ENCODE measurements at regions not wholly inside any gene's neighbourhood (a gene's known extent, or its start where the extent isn't known, plus 50 kb on each side); places are given as distances from the start of the nearest gene placed in this dataset.
A peak's percentile ranks its signal among the peaks of the same experiment; 100 is the strongest.

- H3K4me3 ChIP-seq (ENCODE audit: insufficient read depth in 1 of 2, low read depth in 1 of 2, low read length in 2 of 2): no peak overlapping the region
- no peak overlapping the region for H4K91ac ChIP-seq (ENCODE audit: low read length)
- H3K9me3 ChIP-seq (ENCODE audit: control insufficient read depth, low read length): no peaks in the 10 kb centered on the region
- no peaks in the 10 kb centered on the region for H3K36me3 ChIP-seq (ENCODE audit: control insufficient read depth in 1 of 2, insufficient read depth in 2 of 2, low read depth in 1 of 2, low read length in 2 of 2)
- no peak for DNase-seq
- no peak overlapping the region for H2BK5ac ChIP-seq (ENCODE audit: low read depth, low read length, poor library complexity, severe bottlenecking)
- no peak overlapping the region for H3K9ac ChIP-seq (ENCODE audit: low read length)
- no peak overlapping the region for H2BK120ac ChIP-seq (ENCODE audit: low read depth, low read length)
- H3K4me2 ChIP-seq (ENCODE audit: low read length, poor library complexity, severe bottlenecking): no peak overlapping the region
- H3K14ac ChIP-seq (ENCODE audit: low read length in 2 of 2): no peak overlapping the region
- H3K23ac ChIP-seq (ENCODE audit: low read length in 2 of 2): no peak overlapping the region
- H3K27me3 ChIP-seq (ENCODE audit: control insufficient read depth in 1 of 2, insufficient read depth in 1 of 2, low read length in 2 of 2): no peaks in the 10 kb centered on the region
- no peak overlapping the region for H3K18ac ChIP-seq (ENCODE audit: low read depth in 1 of 2, low read length in 2 of 2)
- peaks cover 2% of the 10 kb centered on the region for H3K4me1 ChIP-seq (ENCODE audit: control insufficient read depth, insufficient read depth, low read depth, low read length)
- no peak overlapping the region for H2BK15ac ChIP-seq (ENCODE audit: low read depth, poor library complexity, severe bottlenecking)
- H2AFZ ChIP-seq (ENCODE audit: low read depth, low read length): no peak overlapping the region
- no peaks in the 10 kb centered on the region for H3K79me1 ChIP-seq (replicated peaks; ENCODE audit: low read length, poor library complexity, severe bottlenecking)
- H2AK5ac ChIP-seq (ENCODE audit: low read length, severe bottlenecking): no peak overlapping the region
- no peak overlapping the region for H3K27ac ChIP-seq (ENCODE audit: low read length, poor library complexity, severe bottlenecking)
- H2BK12ac ChIP-seq (ENCODE audit: low read length in 2 of 2): no peak overlapping the region
- no peak overlapping the region for H4K8ac ChIP-seq (ENCODE audit: low read length)
- H3K4ac ChIP-seq (ENCODE audit: low read depth in 1 of 2, low read length in 2 of 2): no peak overlapping the region
- WGBS: 100% methylated on average over 1 of the region's 1 CpG
These were observed 643.0 kb upstream of the ADGRL2 start for GRCh38 chr1:81157686-81158085.

GRCh38 chr1:81156887-81157286 is 643.8 kb upstream of the ADGRL2 start:
- no peak overlapping the region for H3K4me2 ChIP-seq (ENCODE audit: low read length, poor library complexity, severe bottlenecking)
- no peak overlapping the region for H3K9ac ChIP-seq (ENCODE audit: low read length)
- no peak overlapping the region for H3K14ac ChIP-seq (ENCODE audit: low read length in 2 of 2)
- H4K8ac ChIP-seq (ENCODE audit: low read length): no peak overlapping the region
- no peaks in the 10 kb centered on the region for H3K36me3 ChIP-seq (ENCODE audit: control insufficient read depth in 1 of 2, insufficient read depth in 2 of 2, low read depth in 1 of 2, low read length in 2 of 2)
- no peak overlapping the region for H2AK5ac ChIP-seq (ENCODE audit: low read length, severe bottlenecking)
- no peaks in the 10 kb centered on the region for H3K27me3 ChIP-seq (ENCODE audit: control insufficient read depth in 1 of 2, insufficient read depth in 1 of 2, low read length in 2 of 2)
- H2BK12ac ChIP-seq (ENCODE audit: low read length in 2 of 2): no peak overlapping the region
- no peak overlapping the region for H3K4ac ChIP-seq (ENCODE audit: low read depth in 1 of 2, low read length in 2 of 2)
- H3K23ac ChIP-seq (ENCODE audit: low read length in 2 of 2): no peak overlapping the region
- H3K18ac ChIP-seq (ENCODE audit: low read depth in 1 of 2, low read length in 2 of 2): no peak overlapping the region
- H3K79me1 ChIP-seq (replicated peaks; ENCODE audit: low read length, poor library complexity, severe bottlenecking): no peaks in the 10 kb centered on the region
- no peak overlapping the region for H3K27ac ChIP-seq (ENCODE audit: low read length, poor library complexity, severe bottlenecking)
- peaks cover 2% of the 10 kb centered on the region for H3K4me1 ChIP-seq (ENCODE audit: control insufficient read depth, insufficient read depth, low read depth, low read length)
- H4K91ac ChIP-seq (ENCODE audit: low read length): no peak overlapping the region
- WGBS: no CpG with 5 or more reads among the region's 1 CpG
- no peak overlapping the region for H2AFZ ChIP-seq (ENCODE audit: low read depth, low read length)
- H3K9me3 ChIP-seq (ENCODE audit: control insufficient read depth, low read length): no peaks in the 10 kb centered on the region
- H2BK120ac ChIP-seq (ENCODE audit: low read depth, low read length): no peak overlapping the region
- H3K4me3 ChIP-seq (ENCODE audit: insufficient read depth in 1 of 2, low read depth in 1 of 2, low read length in 2 of 2): no peak overlapping the region
- H2BK15ac ChIP-seq (ENCODE audit: low read depth, poor library complexity, severe bottlenecking): no peak overlapping the region
- no peak for DNase-seq
- no peak overlapping the region for H2BK5ac ChIP-seq (ENCODE audit: low read depth, low read length, poor library complexity, severe bottlenecking)

- WGBS: no CpG with 5 or more reads among the region's 1 CpG
- H2BK120ac ChIP-seq (ENCODE audit: low read depth, low read length): no peak overlapping the region
- H3K14ac ChIP-seq (ENCODE audit: low read length in 2 of 2): no peak overlapping the region
- H2AFZ ChIP-seq (ENCODE audit: low read depth, low read length): no peak overlapping the region
- H2BK12ac ChIP-seq (ENCODE audit: low read length in 2 of 2): no peak overlapping the region
- no peak overlapping the region for H4K91ac ChIP-seq (ENCODE audit: low read length)
- H3K27ac ChIP-seq (ENCODE audit: low read length, poor library complexity, severe bottlenecking): no peak overlapping the region
- H3K4ac ChIP-seq (ENCODE audit: low read depth in 1 of 2, low read length in 2 of 2): no peak overlapping the region
- peak; percentile 33 for DNase-seq
- no peak overlapping the region for H2AK5ac ChIP-seq (ENCODE audit: low read length, severe bottlenecking)
- no peak overlapping the region for H2BK15ac ChIP-seq (ENCODE audit: low read depth, poor library complexity, severe bottlenecking)
- peaks cover 2% of the 10 kb centered on the region for H3K4me1 ChIP-seq (ENCODE audit: control insufficient read depth, insufficient read depth, low read depth, low read length)
- H3K23ac ChIP-seq (ENCODE audit: low read length in 2 of 2): no peak overlapping the region
- no peak overlapping the region for H3K4me2 ChIP-seq (ENCODE audit: low read length, poor library complexity, severe bottlenecking)
- no peak overlapping the region for H4K8ac ChIP-seq (ENCODE audit: low read length)
- no peak overlapping the region for H3K4me3 ChIP-seq (ENCODE audit: insufficient read depth in 1 of 2, low read depth in 1 of 2, low read length in 2 of 2)
- H3K9me3 ChIP-seq (ENCODE audit: control insufficient read depth, low read length): no peaks in the 10 kb centered on the region
- no peaks in the 10 kb centered on the region for H3K79me1 ChIP-seq (replicated peaks; ENCODE audit: low read length, poor library complexity, severe bottlenecking)
- H3K27me3 ChIP-seq (ENCODE audit: control insufficient read depth in 1 of 2, insufficient read depth in 1 of 2, low read length in 2 of 2): no peaks in the 10 kb centered on the region
- no peaks in the 10 kb centered on the region for H3K36me3 ChIP-seq (ENCODE audit: control insufficient read depth in 1 of 2, insufficient read depth in 2 of 2, low read depth in 1 of 2, low read length in 2 of 2)
- no peak overlapping the region for H3K18ac ChIP-seq (ENCODE audit: low read depth in 1 of 2, low read length in 2 of 2)
- H3K9ac ChIP-seq (ENCODE audit: low read length): no peak overlapping the region
- no peak overlapping the region for H2BK5ac ChIP-seq (ENCODE audit: low read depth, low read length, poor library complexity, severe bottlenecking)
These were observed 645.6 kb upstream of the ADGRL2 start for GRCh38 chr1:81155131-81155530.

GRCh38 chr1:81151206-81151605 is 649.5 kb upstream of the ADGRL2 start:
- Histone ChIP-seq H4K8ac (ENCODE audit: low read length) (no peak overlapping the region), H2BK120ac (ENCODE audit: low read depth, low read length) (no peak overlapping the region), H4K91ac (ENCODE audit: low read length) (no peak overlapping the region), H3K23ac (ENCODE audit: low read length in 2 of 2) (no peak overlapping the region), H3K18ac (ENCODE audit: low read depth in 1 of 2, low read length in 2 of 2) (no peak overlapping the region), H3K4me3 (ENCODE audit: insufficient read depth in 1 of 2, low read depth in 1 of 2, low read length in 2 of 2) (no peak overlapping the region), H2BK15ac (ENCODE audit: low read depth, poor library complexity, severe bottlenecking) (no peak overlapping the region), H3K79me1 (replicated peaks; ENCODE audit: low read length, poor library complexity, severe bottlenecking) (no peaks in the 10 kb centered on the region), H3K4me2 (ENCODE audit: low read length, poor library complexity, severe bottlenecking) (no peak overlapping the region), H3K27ac (ENCODE audit: low read length, poor library complexity, severe bottlenecking) (no peak overlapping the region), H3K9me3 (ENCODE audit: control insufficient read depth, low read length) (no peaks in the 10 kb centered on the region), H3K4ac (ENCODE audit: low read depth in 1 of 2, low read length in 2 of 2) (no peak overlapping the region), H3K36me3 (ENCODE audit: control insufficient read depth in 1 of 2, insufficient read depth in 2 of 2, low read depth in 1 of 2, low read length in 2 of 2) (no peaks in the 10 kb centered on the region), H3K9ac (ENCODE audit: low read length) (no peak overlapping the region), H2BK5ac (ENCODE audit: low read depth, low read length, poor library complexity, severe bottlenecking) (no peak overlapping the region), H3K27me3 (ENCODE audit: control insufficient read depth in 1 of 2, insufficient read depth in 1 of 2, low read length in 2 of 2) (no peaks in the 10 kb centered on the region), H2AK5ac (ENCODE audit: low read length, severe bottlenecking) (no peak overlapping the region), H2BK12ac (ENCODE audit: low read length in 2 of 2) (no peak overlapping the region), H3K14ac (ENCODE audit: low read length in 2 of 2) (no peak overlapping the region), H3K4me1 (ENCODE audit: control insufficient read depth, insufficient read depth, low read depth, low read length) (no peaks in the 10 kb centered on the region), H2AFZ (ENCODE audit: low read depth, low read length) (no peak overlapping the region)
- 0% methylated on average over 1 of the region's 1 CpG for WGBS
- no peak for DNase-seq

Measured in mesenchymal stem cell (in vitro differentiated cells and primary cell).